Psoas muscle (tissue), 7 donors: ENCODE measurements at regions not wholly inside any gene's neighbourhood (a gene's known extent, or its start where the extent isn't known, plus 50 kb on each side); places are given as distances from the start of the nearest gene placed in this dataset.
"Not testable (repeated sequence)": the region's sequence is repeated elsewhere in the genome, so short reads cannot be mapped to it uniquely, and the experiment has no call there.

Experiments used
- ATAC-seq, 4 donors: fragments of 200-7000 bp; cut with Tn5 transposase; one replicate each; pipeline ENCODE4 v1.9.1; 2020; ENCODE audit warnings: moderate library complexity in 3 of 4, mild to moderate bottlenecking in 2 of 4
- DNase-seq, 2 donors: peaks; one replicate each; pipeline ENCODE4 v3.0.0-alpha.2; 2020
- H3K27ac ChIP-seq: fragments of 200-600 bp; one replicate; pipeline ENCODE4 v1.8.0; 2022
- H3K27me3 ChIP-seq, 3 donors: fragments of 200-600 bp in 1 of 3; one replicate each; pipeline versions ENCODE4 v1.6.1 to v1.8.0; 2013 to 2022; ENCODE audit warnings: low read length in 2 of 3, mild to moderate bottlenecking in 2 of 3, moderate library complexity in 1 of 3; ENCODE audit not compliant: insufficient read depth in 3 of 3
- H3K36me3 ChIP-seq, 2 donors: fragments of 200-600 bp in 1 of 2; one replicate each; pipeline versions ENCODE4 v1.6.1 to v1.8.0; 2013 to 2022; ENCODE audit warnings: low read depth in 1 of 2, mild to moderate bottlenecking in 1 of 2, moderate library complexity in 1 of 2; ENCODE audit not compliant: insufficient read depth in 1 of 2
- H3K4me1 ChIP-seq: fragments of 200-600 bp; one replicate; pipeline ENCODE4 v1.8.0; 2022
- H3K4me3 ChIP-seq: fragments of 200-600 bp; one replicate; pipeline ENCODE4 v1.8.0; 2022; ENCODE audit warnings: mild to moderate bottlenecking
- H3K9me3 ChIP-seq: fragments of 200-600 bp; one replicate; pipeline ENCODE4 v1.8.0; 2022
- WGBS, 3 donors: extraction: QIAGEN DNeasy Blood & Tissue Kit; methylation state at CpG; one replicate each; pipeline versions ENCODE4 v1.1.6 to v1.1.7; 2013; 5-methylcytosine and 5-hydroxymethylcytosine counted together
- intact Hi-C, 2 donors: fragments of 100-400 bp; cut with DNase I; formaldehyde crosslinking; loops; one replicate each; pipeline versions ENCODE4 v1.11.0 to v1.14.2; 2022
- TF ChIP-seq, protein P1 (sequence below): fragments of 200-600 bp; IDR thresholded peaks from one replicate; pipeline ENCODE4 v1.8.0; 2022; ENCODE audit warnings: antibody characterized with exemption
- donor health status: healthy with polysubstance abuse.
- donor health status: DM: no; HTN: no; CAD: no; lungs with moderate emphysema.
- donor health status: Bipolar disorder and iron deficiency.
- donor health status: healthy.
- donor health status: DM: yes; HTN: yes; CAD: no.
- donor health status: DM: no; HTN: no; CAD: no.
- donor health status: DM: yes; HTN: yes; CAD: no.

DNA sequence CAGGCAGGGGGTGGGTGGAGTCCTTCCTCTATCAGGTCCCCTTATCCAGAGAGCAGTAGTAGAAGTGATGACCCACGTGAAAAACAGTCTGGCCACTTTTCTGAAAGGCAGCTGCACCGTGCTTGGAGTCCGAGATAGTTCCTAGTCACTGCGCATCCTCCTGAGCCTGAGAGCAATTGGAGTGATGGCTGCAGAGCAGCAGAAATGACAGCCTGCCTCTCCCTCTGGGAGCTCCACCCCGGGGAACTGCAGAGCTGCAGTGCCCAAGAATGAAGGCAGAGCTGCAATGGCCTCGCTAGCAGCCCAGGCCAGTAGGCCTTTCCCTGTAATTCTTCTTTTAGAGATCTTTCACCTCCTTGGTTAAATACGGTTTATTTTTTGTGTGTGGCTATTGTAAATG lies 82.6 kb downstream of the CETN3 start:
- Histone ChIP-seq H3K27ac (no peak overlapping the region), H3K36me3 (no peaks in the 10 kb centered on the region), H3K9me3 (no peaks in the 10 kb centered on the region), H3K4me3 (no peak overlapping the region), H3K27me3 (no peaks in the 10 kb centered on the region), H3K4me1 (no peaks in the 10 kb centered on the region)
- intact Hi-C loops = no loop called here
- no peak for DNase-seq
- no peak for ATAC-seq
- WGBS, 3 donors = 69 to 77% (median 72%) methylated on average over 7 of the region's 7 CpGs
- TF ChIP-seq, protein P1, sequence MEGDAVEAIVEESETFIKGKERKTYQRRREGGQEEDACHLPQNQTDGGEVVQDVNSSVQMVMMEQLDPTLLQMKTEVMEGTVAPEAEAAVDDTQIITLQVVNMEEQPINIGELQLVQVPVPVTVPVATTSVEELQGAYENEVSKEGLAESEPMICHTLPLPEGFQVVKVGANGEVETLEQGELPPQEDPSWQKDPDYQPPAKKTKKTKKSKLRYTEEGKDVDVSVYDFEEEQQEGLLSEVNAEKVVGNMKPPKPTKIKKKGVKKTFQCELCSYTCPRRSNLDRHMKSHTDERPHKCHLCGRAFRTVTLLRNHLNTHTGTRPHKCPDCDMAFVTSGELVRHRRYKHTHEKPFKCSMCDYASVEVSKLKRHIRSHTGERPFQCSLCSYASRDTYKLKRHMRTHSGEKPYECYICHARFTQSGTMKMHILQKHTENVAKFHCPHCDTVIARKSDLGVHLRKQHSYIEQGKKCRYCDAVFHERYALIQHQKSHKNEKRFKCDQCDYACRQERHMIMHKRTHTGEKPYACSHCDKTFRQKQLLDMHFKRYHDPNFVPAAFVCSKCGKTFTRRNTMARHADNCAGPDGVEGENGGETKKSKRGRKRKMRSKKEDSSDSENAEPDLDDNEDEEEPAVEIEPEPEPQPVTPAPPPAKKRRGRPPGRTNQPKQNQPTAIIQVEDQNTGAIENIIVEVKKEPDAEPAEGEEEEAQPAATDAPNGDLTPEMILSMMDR = no peak

DNA sequence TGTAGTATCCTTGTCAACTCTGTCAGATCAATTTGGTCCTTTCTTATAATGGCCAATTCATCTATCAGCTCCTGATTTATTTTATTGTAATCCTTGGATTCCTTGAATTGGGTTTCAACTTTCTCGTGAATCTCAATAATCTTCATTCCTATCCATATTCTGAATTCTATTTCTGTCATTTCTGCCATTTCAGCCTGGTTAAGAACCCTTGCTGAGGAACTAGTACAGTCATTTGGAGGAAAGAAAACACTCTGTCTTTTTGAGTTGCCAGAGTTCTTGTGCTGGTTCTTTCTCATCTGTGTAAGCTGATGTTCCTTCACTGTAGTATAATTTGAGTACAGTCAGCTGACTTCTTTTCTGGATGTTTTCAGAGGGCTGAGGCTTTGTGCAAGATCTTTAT lies 84.5 kb downstream of the CETN3 start:
- no peaks in the 10 kb centered on the region for H3K27me3 ChIP-seq
- DNase-seq (no peak), ATAC-seq (no peak)
- intact Hi-C loops = no loop called here
- WGBS, 3 donors = 90 to 93% (median 92%) methylated on average over 1 of the region's 1 CpG
- H3K27ac ChIP-seq = no peak overlapping the region
- H3K4me3 ChIP-seq = no peak overlapping the region
- H3K36me3 ChIP-seq = no peaks in the 10 kb centered on the region
- H3K9me3 ChIP-seq = no peaks in the 10 kb centered on the region
- no peaks in the 10 kb centered on the region for H3K4me1 ChIP-seq
- TF ChIP-seq, protein P1 = no peak

DNA sequence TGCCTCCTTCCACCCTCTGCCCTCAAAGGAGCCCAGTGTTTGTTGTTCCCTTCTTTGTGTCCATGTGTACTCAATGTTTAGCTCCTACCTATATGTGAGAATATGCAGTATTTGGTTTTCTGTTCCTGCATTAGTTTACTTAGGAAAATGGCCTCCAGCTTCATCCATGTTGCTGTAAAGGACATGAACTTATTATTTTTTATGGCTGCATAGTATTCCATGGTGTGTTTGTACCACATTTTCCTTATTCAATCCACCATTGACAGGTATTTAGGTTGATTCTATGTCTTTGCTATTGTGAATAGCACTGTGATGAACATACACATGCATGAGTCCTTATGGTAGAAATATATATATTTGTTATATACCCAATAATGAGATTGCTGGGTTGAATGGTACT lies 89.2 kb downstream of the CETN3 start:
- H3K4me3 ChIP-seq, ATAC-seq, H3K27me3 ChIP-seq, H3K36me3 ChIP-seq, DNase-seq, H3K9me3 ChIP-seq, intact Hi-C loops, H3K4me1 ChIP-seq, H3K27ac ChIP-seq: not testable (repeated sequence)

DNA sequence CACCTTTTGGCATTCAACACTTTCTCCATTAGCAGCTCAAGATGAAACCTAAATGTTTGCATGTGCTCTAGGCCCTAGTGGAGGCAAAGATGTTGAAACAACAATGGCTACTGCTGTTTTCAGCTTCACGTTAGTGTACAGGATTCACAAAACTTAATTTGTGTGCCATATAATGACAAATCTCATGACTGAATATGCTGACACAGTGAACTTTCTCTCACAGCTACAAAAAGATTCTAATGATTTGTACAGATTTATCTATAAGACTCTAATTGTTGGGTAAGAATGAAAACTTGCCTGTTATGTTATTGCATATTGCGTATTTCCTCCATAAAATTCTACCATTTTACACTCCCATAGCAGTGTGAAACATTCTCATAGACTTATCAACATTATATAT lies 97.5 kb downstream of the CETN3 start:
- ATAC-seq (no peak), DNase-seq (no peak)
- no peak overlapping the region for H3K4me3 ChIP-seq
- H3K27ac ChIP-seq = no peak overlapping the region
- TF ChIP-seq, protein P1 = no peak
- H3K27me3 ChIP-seq = no peaks in the 10 kb centered on the region
- intact Hi-C loops = no loop called here
- no peaks in the 10 kb centered on the region for H3K36me3 ChIP-seq
- no peaks in the 10 kb centered on the region for H3K4me1 ChIP-seq
- WGBS, 3 donors = 89 to 98% (median 91%) methylated on average over 2 of the region's 2 CpGs
- H3K9me3 ChIP-seq = no peaks in the 10 kb centered on the region

DNA sequence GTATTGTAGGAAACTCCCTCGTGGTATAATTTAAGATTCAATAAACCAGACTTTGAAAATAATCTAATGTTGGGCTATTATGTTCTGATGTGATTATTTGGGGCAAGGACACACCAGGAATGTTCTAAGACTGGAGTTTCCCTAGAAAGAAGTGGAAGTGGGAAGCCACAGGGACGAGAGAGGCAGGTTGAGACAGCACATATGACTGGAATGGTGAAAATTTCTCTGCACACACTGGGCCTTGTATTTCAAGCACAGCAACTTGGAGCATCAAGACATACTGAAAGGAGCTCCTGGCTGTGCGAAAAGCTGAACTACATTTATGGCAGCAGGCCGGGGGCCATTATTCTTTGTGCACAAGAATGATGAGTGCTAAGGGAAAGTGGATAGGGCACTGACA lies 98.2 kb downstream of the CETN3 start:
- DNase-seq (no peak), ATAC-seq (no peak)
- Histone ChIP-seq H3K27ac (no peak overlapping the region), H3K4me1 (no peaks in the 10 kb centered on the region), H3K36me3 (no peaks in the 10 kb centered on the region), H3K9me3 (no peaks in the 10 kb centered on the region), H3K27me3 (no peaks in the 10 kb centered on the region), H3K4me3 (no peak overlapping the region)
- intact Hi-C loops = no loop called here
- TF ChIP-seq, protein P1 = no peak
- WGBS, 3 donors = 38 to 60% (median 50%) methylated on average over 4 of the region's 4 CpGs
